HG03135 (cell line): ENCODE measurements at regions not wholly inside any gene's neighbourhood (a gene's known extent, or its start where the extent isn't known, plus 50 kb on each side); places are given as distances from the start of the nearest gene placed in this dataset.

ENCODE experiments used
- ATAC-seq: cut with Tn5 transposase; IDR thresholded peaks from one replicate; pipeline ENCODE4 v1.9.1; 2021; ENCODE audit warnings: mild to moderate bottlenecking, moderate library complexity; ENCODE audit not compliant: unreplicated experiment

DNA sequence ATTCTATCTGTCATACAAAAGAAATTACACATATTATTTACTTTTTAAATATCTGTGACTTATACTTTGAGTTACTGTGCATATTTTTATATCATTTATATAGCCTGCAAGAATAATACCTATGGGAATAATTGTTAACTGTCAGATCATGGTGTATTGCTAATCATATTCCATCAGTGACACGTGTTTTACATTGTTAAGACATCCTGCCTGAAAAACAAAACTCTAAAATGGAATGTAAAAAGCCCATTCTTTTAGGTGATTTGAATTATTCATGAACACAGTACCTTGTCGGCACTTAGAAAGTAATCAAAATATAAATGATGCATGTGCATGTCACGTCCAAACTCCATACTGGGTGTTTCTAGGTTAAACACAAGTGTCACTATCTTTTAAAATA lies 533.8 kb upstream of the PCDH9 start:
- no peak for ATAC-seq

DNA sequence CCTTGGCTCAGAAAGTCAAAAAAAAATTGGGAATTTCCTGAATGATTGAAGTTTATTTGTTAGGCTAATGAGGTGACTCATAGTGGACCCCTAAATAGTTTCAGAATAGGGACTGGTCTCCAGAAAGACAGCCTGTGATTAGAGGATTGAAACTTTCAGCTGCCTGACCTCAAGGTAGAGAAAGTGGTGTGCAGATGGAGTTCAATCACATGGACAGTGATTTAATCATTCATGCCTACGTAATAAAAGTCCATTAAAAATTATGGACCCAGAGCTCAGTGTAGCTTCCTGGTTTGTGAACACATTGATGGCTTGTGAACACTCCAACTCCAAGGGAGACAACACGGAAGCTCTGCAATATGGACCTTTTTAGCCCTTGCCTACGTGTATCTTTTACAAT lies 533.2 kb upstream of the PCDH9 start:
- ATAC-seq: no peak

DNA sequence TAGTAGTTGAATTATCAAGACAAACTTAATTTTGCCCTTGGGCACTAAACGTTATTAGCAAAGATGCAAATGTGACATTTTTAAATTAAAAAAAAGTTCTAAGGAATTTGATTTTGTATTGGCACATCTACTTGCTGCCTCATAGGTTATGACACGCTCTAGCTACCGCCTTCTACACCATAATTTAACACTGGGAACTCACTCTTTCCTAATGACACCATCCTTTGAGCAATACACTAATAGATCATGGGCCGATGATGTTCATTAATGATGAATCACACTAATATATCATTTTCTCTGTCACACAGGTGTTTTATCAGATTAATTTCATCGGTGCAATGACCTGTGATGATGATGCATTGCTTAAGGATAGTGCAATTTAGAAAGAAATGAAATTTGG lies 528.8 kb upstream of the PCDH9 start:
- ATAC-seq: no peak

DNA sequence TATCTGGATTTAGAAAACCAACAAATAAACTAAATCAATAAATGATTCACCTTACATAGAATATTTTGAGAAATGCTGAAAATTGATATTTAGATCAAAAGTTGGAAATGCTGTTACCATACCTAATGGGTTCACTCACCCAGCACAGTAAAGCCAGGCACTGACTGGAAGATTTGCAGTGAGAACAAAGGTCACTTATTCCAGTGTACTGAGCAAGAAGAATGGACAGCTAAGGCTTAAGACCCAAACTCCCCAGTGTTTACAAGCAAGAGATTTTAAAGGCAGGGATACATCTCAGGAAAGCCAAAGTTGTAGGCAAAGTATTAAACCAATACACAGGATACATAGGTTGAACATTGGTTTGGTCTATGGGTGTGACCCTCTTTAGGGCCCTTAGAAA lies 523.9 kb upstream of the PCDH9 start:
- no peak for ATAC-seq

DNA sequence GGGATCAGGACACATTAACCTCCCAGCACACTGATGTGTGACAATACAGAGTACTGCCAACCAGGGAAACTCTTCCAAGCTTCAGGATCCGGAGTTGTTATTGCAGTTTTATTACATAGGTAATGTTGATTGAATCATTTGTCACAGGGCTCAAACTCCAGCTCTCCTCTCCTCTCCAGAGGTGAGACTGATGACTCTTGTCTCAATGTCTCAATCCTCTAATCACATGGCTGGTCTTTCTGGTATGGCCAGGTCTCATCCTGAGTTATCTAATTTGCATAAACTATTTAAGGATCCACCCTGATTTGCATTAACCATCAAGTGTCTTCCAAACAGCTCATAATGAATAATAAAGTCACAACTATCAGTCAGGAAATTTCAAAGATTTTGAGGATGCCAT lies 522.6 kb upstream of the PCDH9 start:
- ATAC-seq: no peak

DNA sequence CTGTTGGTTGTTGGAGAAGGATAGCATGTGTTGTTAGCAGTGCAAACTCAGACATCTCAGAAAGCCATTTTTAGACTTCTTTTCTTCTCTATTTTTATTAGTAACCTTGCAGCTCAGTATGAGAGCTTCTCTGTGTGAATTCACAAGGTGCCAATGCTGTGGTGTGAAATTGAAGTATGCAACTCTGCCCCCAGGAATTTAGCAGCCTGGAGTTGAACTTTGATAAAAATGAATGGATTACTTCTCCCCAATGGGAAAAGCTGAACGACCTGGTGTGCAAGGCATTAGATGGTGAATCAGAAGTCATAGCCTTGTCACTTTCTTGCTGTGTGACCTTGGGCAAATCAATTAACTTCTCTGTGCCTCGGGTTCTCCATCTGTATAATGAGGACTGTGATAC lies 512.3 kb upstream of the PCDH9 start:
- ATAC-seq: no peak

DNA sequence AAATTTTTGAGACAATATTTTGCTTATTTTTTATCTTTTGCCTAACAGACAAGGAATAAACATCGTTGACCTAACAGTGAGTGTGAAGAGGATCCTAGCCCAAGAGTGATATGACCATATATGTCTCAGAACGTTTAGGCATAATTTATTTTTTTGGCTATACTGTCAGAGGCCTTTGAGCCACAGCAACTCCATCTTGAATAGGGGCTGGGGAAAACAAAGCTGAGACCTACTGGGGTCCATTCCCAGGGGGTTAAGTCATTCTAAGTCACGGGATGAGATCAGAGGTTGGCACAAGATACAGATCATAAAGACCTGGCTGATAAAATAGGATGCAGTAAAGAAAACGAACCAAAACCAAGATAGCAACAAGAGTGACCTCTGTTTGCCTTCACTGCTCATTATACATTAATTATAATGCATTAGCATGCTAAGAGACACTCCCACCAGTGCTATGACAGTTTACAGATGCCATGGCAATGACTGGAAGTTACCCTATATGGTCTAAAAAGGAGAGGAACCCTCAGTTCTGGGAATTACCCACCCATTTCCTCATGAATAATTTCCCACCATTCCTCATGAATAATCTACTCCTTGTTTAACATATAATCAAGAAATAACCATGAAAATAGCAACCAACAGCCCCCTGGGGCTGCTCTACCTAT lies 510.9 kb upstream of the PCDH9 start:
- no peak for ATAC-seq

DNA sequence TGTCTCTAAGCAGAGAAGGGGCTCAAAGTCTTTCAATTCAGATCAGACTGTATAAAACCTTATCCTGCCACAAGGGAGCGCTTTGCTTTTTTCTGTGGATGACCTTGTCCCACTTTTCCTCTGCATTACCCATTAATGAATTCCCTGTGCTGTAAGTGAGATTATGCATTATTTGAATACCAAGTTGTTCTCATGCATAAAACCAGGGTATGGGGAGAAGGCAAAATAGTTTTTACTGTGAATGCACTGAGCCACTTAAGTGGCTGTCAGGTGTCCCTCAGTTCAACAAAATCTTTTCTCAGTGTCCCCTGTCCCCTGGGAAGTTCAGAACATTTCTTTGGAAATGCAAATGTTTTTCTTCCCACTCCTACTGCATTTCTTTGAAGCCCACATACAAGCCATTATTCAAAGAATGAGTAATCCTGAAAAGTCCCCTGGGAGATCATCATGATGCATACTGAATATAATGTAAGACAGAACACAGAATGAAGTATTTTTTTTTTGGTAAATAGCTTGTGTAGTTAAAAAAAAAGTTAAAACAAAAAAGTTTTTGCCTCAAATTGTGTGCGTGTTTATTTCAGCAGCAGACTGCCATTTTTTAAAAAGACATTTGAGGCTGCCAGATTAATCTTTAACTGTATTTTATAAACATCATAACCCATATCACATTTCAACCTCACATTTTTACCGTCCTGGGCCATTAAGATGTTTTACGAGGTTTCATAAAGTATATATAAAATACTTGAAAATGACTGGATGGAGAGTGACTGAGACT lies 506.7 kb upstream of the PCDH9 start:
- ATAC-seq: no peak

DNA sequence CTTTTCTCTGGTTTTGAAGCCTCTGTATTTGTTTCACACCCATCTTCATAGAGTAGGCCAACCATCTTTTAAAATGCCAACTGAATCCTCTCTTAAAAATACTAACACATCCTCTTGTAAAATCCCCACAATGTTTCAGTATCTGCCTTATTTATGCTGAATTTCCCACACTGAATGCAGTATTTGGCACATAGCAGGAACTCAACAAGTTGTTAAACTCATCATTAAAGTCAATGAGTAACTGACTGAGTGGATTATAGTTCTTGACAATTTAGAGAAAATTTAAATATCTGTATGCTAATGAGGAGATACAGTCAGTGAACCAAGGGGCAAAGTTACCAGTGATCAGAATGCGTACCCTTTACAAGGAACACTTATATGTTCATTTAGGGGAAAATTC lies 505.5 kb upstream of the PCDH9 start:
- no peak for ATAC-seq

DNA sequence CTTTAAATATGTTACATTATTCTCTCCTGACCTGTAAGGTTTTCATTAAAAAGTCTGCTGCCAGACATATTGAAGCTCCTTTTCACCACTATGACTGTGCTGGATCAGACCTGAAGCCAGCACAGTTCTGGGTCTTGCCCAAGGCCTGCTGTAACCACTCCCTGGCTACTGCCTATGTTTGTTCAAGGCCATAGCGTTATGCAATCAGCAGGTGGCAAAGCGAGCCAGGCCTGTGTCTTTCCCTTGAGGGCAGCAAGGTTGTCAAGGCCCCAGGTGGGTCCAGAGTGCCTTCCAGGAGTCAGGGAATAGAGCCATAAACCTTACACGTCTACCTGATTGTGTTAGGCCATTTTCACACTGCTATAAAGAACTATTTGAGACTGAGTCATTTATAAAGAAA lies 496.8 kb upstream of the PCDH9 start:
- ATAC-seq: no peak

DNA sequence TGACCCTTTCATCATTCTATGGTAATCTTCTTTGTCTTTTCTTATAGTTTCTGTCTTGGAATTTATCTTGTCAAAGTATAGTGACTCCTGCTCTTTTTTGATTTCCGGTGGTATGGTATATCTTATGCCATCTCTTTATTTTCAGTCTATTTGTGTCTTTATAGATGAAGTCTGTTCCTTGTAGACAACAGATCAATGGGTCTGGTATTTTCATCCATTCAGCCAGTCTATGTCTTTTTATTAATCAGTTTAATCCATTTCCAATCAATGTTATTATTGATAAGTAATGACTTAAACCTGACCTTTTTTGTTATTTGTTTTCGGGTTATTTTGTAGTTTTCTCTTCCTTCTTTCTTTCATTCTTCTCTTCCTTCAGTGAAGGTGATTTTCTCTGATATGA lies 495.9 kb upstream of the PCDH9 start:
- no peak for ATAC-seq

DNA sequence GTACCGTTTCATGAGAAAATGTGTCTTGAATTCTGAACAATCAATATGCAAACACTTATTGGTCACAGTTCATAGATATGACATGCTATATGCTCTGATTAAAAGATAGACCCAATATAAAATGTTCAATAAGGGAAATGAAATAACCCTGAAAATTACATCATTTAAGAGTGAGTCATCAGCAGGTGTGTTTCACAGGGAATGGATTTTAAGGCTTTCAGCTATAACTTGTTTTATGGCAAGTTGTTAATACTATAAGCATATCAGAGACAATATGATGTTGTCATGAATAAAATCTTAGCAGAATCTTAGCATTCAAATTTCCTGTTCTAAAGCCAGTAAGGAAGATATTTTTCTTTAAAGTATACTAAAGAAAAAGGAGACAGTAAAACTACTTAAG lies 483.4 kb upstream of the PCDH9 start:
- ATAC-seq: no peak

DNA sequence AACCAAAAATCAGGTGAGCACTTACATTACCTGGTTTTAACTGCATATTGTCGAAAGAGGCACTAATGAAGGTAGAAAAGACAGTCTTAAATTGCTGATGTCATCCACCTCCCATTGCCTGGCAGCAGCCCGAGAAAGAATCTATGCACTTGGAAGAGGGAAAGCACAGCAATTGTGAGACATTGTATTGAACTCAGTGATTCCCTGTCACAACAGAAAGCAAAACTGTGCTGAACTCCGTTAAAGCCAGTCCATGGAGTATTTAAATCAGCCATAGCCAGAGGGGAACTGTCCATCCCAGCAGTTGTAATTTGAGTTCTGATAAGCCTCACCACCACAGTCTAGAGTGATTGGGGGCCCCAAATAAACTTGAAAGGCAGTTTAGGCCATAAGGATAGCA lies 466.6 kb upstream of the PCDH9 start:
- ATAC-seq: no peak

DNA sequence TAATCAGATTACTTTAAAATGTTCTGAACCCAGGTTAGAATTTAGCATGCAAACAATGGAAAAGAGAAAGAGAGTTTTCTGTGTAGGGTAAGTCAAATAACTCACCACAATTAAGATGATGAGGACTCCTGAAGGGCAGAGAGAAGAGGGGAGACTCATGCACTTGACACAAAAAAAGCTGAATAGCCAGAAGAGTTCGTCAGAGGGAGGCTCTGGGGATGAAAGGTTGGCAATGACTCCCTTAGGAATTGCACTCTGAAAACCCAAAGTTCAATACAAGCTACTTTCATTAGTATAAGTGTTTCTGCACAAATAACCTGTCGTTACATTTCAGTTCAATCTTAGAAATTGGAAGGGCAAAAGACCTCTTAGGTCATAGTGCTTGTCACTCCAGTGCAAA lies 434.4 kb upstream of the PCDH9 start:
- ATAC-seq: no peak

DNA sequence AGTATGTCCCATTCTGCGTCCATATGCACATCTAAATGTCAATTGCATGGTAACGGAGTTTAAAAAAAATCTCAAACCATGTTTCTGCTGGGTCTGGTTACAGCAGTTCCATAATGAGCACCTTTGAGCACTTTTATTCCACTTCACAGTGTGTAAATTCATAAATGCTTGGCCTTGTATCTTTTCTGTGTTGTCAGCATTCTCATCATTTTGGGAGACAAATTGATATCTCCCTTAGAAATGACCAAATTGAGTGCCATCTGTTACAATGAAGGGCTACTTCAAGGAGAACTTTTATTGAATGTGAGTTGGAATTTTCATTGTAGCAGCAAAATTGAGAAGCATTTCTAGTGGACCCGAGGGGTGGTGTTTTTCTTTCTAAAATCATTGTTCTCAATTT lies 432.9 kb upstream of the PCDH9 start:
- no peak for ATAC-seq

DNA sequence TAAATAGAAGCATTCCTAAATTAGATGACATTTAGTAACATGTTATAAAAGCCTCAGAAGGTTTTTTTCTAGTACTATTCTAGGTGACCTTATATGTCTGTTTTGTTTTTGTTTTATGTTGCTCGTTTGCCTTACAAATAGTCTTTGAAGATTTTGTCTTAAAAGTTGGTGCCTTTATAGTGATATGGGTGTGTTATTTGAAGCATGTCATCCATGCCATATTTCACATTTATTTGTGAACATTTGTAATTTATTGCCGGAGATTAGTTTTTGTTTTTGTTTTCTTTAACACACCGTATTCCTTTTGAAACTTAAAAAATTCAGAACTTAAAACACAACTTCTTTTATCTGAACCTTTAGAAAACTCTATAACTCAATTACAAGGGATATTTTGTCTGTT lies 422.8 kb upstream of the PCDH9 start:
- no peak for ATAC-seq

DNA sequence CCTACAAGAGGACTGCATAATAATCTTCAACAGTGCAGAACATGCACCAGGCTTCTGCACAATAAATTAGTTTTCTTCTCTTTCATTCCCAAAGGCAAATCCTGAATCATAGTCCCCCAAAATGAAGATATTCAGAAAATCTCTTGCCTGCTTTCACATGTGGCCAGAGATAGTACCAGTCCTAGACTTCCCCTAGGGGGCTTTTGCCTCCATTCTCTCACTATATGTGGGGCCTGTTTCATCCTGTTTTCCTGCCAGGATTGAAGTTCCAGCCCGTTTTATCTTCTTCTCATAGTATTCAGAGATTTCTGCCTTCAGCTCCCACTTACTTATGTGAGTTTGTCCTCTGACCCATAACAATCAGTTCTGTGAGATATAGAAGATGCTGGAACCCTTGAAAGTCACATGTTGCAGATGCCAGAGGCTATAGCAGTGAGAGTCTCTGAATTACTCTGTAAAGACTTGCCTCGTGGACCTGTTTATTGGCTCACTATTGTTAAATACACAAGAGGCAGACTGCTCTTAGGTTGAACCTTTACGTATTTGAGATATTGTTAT lies 421.9 kb upstream of the PCDH9 start:
- ATAC-seq: no peak

DNA sequence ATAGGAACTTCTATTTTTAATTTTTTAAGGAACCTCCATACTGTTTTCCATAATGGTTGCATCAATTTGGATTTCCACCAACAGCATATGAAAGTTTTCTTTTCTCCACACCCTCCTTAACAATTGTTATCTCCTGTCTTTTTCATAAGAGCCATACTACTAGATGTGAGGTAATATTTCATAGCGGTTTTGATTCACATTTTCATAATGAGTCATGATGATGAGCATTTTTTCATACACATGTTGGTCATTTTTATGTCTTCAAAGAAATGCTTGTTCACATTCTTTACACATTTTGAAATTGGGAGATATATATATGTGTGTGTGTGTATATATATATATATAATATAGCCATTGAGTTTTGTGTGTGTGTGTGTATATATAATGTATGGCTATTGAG lies 420.3 kb upstream of the PCDH9 start:
- no peak for ATAC-seq

DNA sequence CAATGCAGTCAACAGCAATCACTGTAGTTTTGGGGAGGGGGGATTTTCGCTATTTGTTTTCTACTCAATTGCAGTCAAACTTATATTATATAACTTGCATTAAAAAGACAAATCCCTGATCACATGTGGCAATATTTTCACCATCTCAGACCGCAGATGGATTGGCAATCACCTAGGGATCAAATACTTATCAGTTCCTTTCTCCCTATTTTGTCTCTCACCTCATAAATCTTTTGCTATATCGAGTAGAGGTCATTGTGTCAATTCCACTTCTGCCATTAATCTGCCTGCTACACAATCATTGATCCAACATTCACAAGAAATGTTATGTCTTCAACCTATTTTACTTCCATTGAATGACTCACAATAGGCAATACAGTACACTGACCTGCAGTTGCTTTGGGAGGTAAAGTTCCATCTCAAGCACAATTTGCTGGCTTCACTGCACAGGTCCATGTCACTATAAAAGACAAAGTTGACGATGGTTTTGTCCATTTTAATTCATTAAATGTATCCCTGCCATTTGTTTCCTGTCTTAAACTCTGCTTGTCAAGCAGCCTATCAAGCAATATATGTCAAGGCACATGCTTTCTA lies 415.8 kb upstream of the PCDH9 start:
- no peak for ATAC-seq

DNA sequence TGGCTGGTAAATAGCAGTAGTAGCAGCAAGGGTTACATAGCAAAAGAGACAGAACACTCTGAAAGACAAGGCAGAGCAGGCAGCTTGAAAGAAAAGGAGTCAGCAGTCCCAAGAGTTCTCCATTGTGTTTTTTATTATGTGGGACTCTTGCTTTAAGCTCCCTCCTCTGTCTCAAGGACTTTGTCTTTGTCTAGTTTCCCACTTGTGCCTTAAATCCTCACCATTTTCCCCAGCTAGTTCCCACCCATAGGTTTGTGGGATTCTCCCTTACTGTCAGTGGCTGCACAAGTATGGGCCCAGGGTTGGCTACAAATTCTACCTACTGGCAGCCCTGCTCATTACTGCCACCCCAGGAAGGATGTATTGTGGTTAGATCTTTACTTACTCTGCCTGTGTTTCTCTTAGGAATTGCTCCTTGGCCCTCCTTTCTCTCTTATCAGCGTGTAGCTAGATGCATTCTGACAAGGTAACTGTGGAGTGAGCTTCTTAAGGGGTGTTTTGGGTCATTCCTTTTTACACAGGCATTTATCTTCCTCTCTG lies 413.4 kb upstream of the PCDH9 start:
- no peak for ATAC-seq

DNA sequence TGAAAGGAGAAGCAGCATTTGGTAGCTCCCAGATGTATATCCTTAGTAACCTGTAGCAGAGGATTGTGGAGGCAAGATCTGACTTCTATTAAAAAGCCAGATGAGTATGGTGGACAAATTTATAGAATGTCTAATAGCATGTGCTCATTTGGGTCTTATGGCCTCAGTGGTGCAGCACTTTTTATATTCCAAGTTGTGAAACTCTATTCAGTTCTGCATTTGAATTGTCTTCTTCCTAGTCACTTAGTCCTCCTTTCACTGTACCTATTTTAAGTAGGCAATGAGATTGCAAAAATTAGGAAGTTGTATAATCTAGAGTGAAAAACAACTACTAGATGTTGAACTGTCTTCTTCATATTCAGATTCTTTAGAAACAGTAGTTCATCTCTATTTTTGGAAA lies 412.5 kb upstream of the PCDH9 start:
- no peak for ATAC-seq

DNA sequence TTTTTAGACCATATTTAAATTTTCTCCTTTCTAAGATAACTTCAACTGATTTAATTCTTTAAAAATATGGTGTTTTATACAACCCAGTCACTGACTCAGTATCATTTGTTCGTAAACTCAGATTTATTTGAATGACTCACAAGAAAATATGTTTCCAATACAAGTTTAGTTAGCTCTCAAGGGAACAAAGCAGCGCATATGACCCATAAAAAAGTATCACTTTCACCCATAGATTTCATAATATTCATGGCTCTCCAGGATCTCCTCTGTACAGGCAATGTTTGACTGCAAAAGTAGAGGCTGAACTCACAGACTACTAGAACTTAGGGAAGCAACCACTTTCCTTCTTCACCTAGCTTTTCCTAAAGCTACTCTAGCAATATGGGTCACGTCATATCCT lies 405.6 kb upstream of the PCDH9 start:
- ATAC-seq: no peak
